Sigmoid colon (tissue), 4 donors: ENCODE measurements at regions not wholly inside any gene's neighbourhood (a gene's known extent, or its start where the extent isn't known, plus 50 kb on each side); places are given as distances from the start of the nearest gene placed in this dataset.

Source experiments
- POLR2AphosphoS5 ChIP-seq, 4 donors: sonication (generic); formaldehyde crosslinking; IDR thresholded peaks; one replicate each; pipeline ENCODE4 v1.6.1; 2017; ENCODE audit warnings: antibody characterized with exemption in 4 of 4
- TF ChIP-seq, protein P1 (sequence below), 4 experiments: fragments of 450-650 bp in 3 of 4; fragments of 200-600 bp in 1 of 4; IDR thresholded peaks; one replicate each; pipeline ENCODE4 v1.5.1; 2016 to 2019; ENCODE audit warnings: antibody characterized with exemption in 4 of 4, mild to moderate bottlenecking in 3 of 4, moderate library complexity in 2 of 4

DNA sequence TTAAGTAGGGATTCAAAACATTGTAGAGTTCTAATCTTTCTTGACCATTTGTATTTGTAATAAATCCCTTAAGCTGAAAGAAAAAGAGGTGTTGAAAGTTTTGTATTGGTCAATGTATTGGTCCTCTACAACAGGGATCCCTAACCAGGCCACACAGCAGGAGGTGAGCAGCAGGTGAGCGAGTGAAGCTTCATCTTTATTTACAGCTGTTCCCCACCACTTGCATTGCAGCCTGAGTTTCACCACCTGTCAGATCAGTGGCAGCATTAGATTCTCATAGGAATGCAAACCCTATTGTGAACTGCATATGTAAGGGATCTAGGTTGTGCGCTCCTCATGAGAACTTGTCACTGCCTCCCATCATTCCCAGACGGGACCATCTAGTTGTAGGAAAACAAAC lies 715.7 kb upstream of the NXPH2 start:
- TF ChIP-seq, protein P1, sequence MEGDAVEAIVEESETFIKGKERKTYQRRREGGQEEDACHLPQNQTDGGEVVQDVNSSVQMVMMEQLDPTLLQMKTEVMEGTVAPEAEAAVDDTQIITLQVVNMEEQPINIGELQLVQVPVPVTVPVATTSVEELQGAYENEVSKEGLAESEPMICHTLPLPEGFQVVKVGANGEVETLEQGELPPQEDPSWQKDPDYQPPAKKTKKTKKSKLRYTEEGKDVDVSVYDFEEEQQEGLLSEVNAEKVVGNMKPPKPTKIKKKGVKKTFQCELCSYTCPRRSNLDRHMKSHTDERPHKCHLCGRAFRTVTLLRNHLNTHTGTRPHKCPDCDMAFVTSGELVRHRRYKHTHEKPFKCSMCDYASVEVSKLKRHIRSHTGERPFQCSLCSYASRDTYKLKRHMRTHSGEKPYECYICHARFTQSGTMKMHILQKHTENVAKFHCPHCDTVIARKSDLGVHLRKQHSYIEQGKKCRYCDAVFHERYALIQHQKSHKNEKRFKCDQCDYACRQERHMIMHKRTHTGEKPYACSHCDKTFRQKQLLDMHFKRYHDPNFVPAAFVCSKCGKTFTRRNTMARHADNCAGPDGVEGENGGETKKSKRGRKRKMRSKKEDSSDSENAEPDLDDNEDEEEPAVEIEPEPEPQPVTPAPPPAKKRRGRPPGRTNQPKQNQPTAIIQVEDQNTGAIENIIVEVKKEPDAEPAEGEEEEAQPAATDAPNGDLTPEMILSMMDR (IDR thresholded peaks at IDR 0.05) = no peak
- TF ChIP-seq POLR2AphosphoS5 (IDR thresholded peaks at IDR 0.05) = no peak
